ENCODE measurements at regions not wholly inside any gene's neighbourhood (a gene's known extent, or its start where the extent isn't known, plus 50 kb on each side); places are given as distances from the start of the nearest gene placed in this dataset.
"Not testable (repeated sequence)": the region's sequence is repeated elsewhere in the genome, so short reads cannot be mapped to it uniquely, and the experiment has no call there.

DNA sequence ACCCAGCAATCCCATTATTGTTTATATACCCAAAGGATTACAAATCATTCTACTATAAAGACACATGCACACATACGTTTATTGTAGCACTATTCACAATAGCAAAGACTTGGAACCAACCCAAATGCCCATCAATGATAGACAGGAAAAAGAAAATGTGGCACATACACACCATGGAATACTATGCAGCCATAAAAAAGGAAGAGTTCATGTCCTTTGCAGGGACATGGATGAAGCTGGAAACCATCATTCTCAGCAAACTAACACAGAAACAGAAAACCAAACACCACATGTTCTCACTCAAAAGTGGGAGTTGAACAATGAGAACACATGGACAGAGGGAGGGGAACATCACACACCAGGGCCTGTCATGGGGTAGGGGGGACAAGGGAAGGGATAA, 91.3 kb upstream of the PCED1B start:
- TF ChIP-seq, protein P1, sequence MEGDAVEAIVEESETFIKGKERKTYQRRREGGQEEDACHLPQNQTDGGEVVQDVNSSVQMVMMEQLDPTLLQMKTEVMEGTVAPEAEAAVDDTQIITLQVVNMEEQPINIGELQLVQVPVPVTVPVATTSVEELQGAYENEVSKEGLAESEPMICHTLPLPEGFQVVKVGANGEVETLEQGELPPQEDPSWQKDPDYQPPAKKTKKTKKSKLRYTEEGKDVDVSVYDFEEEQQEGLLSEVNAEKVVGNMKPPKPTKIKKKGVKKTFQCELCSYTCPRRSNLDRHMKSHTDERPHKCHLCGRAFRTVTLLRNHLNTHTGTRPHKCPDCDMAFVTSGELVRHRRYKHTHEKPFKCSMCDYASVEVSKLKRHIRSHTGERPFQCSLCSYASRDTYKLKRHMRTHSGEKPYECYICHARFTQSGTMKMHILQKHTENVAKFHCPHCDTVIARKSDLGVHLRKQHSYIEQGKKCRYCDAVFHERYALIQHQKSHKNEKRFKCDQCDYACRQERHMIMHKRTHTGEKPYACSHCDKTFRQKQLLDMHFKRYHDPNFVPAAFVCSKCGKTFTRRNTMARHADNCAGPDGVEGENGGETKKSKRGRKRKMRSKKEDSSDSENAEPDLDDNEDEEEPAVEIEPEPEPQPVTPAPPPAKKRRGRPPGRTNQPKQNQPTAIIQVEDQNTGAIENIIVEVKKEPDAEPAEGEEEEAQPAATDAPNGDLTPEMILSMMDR (IDR thresholded peaks at IDR 0.05; ENCODE audit: low read depth, low read length): not testable (repeated sequence)
- TF ChIP-seq EZH2phosphoT487 (IDR thresholded peaks at IDR 0.05; ENCODE audit: low read depth): not testable (repeated sequence)
